ENCODE measurements at regions not wholly inside any gene's neighbourhood (a gene's known extent, or its start where the extent isn't known, plus 50 kb on each side); places are given as distances from the start of the nearest gene placed in this dataset.

- 69% methylated on average over 4 of the region's 4 CpGs for WGBS
- Histone ChIP-seq H3K36me3 (ENCODE audit: control insufficient read depth in 4 of 4, insufficient read depth in 3 of 4, low read depth in 1 of 4, low read length in 3 of 4) (no peaks in the 10 kb centered on the region), H3K4me3 (ENCODE audit: low read depth in 1 of 3, low read length in 3 of 3) (no peak overlapping the region), H3K27me3 (ENCODE audit: control insufficient read depth in 4 of 4, insufficient read depth in 4 of 4, low read length in 3 of 4) (peaks cover 0 to 6% (median 0%) of the 10 kb centered on the region in 4 donors), H3K9ac (ENCODE audit: low read depth in 1 of 2, low read length in 2 of 2) (no peak overlapping the region), H3K9me3 (ENCODE audit: control insufficient read depth in 4 of 4, low read length in 3 of 4) (peaks cover 0 to 5% (median 2%) of the 10 kb centered on the region in 4 donors), H3K27ac (ENCODE audit: low read depth in 1 of 2, low read length in 2 of 2) (no peak overlapping the region), H3K4me1 (ENCODE audit: control insufficient read depth in 4 of 4, insufficient read depth in 4 of 4, low read length in 3 of 4) (no peaks in the 10 kb centered on the region)
- TF ChIP-seq TAF1 (conservative IDR thresholded peaks at IDR 0.05): no peak
- TF ChIP-seq ATF3 (IDR thresholded peaks at IDR 0.05): no peak
- TF ChIP-seq REST (IDR thresholded peaks at IDR 0.05): no peak
- no peak for DNase-seq (ENCODE audit: low spot score)
Measured at GRCh38 chr2:118510807-118511206, 336.6 kb downstream of the EN1 start.

- H3K9ac ChIP-seq (ENCODE audit: low read depth in 1 of 2, low read length in 2 of 2): no peak overlapping the region
- peaks cover 0 to 6% (median 0%) of the 10 kb centered on the region in 4 donors for H3K27me3 ChIP-seq (ENCODE audit: control insufficient read depth in 4 of 4, insufficient read depth in 4 of 4, low read length in 3 of 4)
- peaks cover 0 to 4% (median 0%) of the 10 kb centered on the region in 4 donors for H3K9me3 ChIP-seq (ENCODE audit: control insufficient read depth in 4 of 4, low read length in 3 of 4)
- 84% methylated on average over 7 of the region's 7 CpGs for WGBS
- no peak overlapping the region for H3K27ac ChIP-seq (ENCODE audit: low read depth in 1 of 2, low read length in 2 of 2)
- no peaks in the 10 kb centered on the region for H3K4me1 ChIP-seq (ENCODE audit: control insufficient read depth in 4 of 4, insufficient read depth in 4 of 4, low read length in 3 of 4)
- DNase-seq (ENCODE audit: low spot score): no peak
- no peak overlapping the region for H3K4me3 ChIP-seq (ENCODE audit: low read depth in 1 of 3, low read length in 3 of 3)
- no peaks in the 10 kb centered on the region for H3K36me3 ChIP-seq (ENCODE audit: control insufficient read depth in 4 of 4, insufficient read depth in 3 of 4, low read depth in 1 of 4, low read length in 3 of 4)
- TF ChIP-seq CTCF (IDR thresholded peaks at IDR 0.05; ENCODE audit: low read depth, low read length, missing input control): no peak
- no peak for TF ChIP-seq EGR1 (IDR thresholded peaks at IDR 0.05; ENCODE audit: low read depth in 2 of 2)
- TF ChIP-seq RXRA (IDR thresholded peaks at IDR 0.05): no peak
Measured at GRCh38 chr2:118509319-118510004, 338.0 kb downstream of the EN1 start.

GRCh38 chr2:118508282-118508681 is 339.2 kb downstream of the EN1 start:
- H3K4me3 ChIP-seq (ENCODE audit: low read depth in 1 of 3, low read length in 3 of 3): no peak overlapping the region
- no peaks in the 10 kb centered on the region for H3K4me1 ChIP-seq (ENCODE audit: control insufficient read depth in 4 of 4, insufficient read depth in 4 of 4, low read length in 3 of 4)
- DNase-seq (ENCODE audit: low spot score): no peak
- no peak overlapping the region for H3K27ac ChIP-seq (ENCODE audit: low read depth in 1 of 2, low read length in 2 of 2)
- no peak overlapping the region for H3K9ac ChIP-seq (ENCODE audit: low read depth in 1 of 2, low read length in 2 of 2)
- H3K27me3 ChIP-seq (ENCODE audit: control insufficient read depth in 4 of 4, insufficient read depth in 4 of 4, low read length in 3 of 4): peaks cover 0 to 6% (median 0%) of the 10 kb centered on the region in 4 donors
- H3K36me3 ChIP-seq (ENCODE audit: control insufficient read depth in 4 of 4, insufficient read depth in 3 of 4, low read depth in 1 of 4, low read length in 3 of 4): no peaks in the 10 kb centered on the region
- no peaks in the 10 kb centered on the region for H3K9me3 ChIP-seq (ENCODE audit: control insufficient read depth in 4 of 4, low read length in 3 of 4)
- TF ChIP-seq RXRA (IDR thresholded peaks at IDR 0.05) (no peak), NR2F2 (IDR thresholded peaks at IDR 0.05) (no peak), CTCF (IDR thresholded peaks at IDR 0.05; ENCODE audit: low read depth, low read length, missing input control) (no peak), MAX (IDR thresholded peaks at IDR 0.05) (no peak), HNF4G (IDR thresholded peaks at IDR 0.05) (no peak), ATF3 (IDR thresholded peaks at IDR 0.05) (no peak), ZBTB33 (IDR thresholded peaks at IDR 0.05) (no peak), EGR1 (IDR thresholded peaks at IDR 0.05; ENCODE audit: low read depth in 2 of 2) (no peak), REST (IDR thresholded peaks at IDR 0.05) (no peak)

All from liver (tissue), 8 donors.